Left ventricle myocardium superior (tissue), 1 donor: ENCODE measurements at regions not wholly inside any gene's neighbourhood (a gene's known extent, or its start where the extent isn't known, plus 50 kb on each side); places are given as distances from the start of the nearest gene placed in this dataset.

Source experiments
- ATAC-seq: fragments of 200-7000 bp; cut with Tn5 transposase; one replicate; pipeline ENCODE4 v1.9.1; 2020; ENCODE audit warnings: mild to moderate bottlenecking, moderate library complexity
- DNase-seq: peaks from one replicate; pipeline ENCODE4 v3.0.0-alpha.2; 2020
- intact Hi-C: fragments of 100-400 bp; cut with micrococcal nuclease; formaldehyde crosslinking; loops from one replicate; pipeline ENCODE4 v1.11.0; 2022
- donor health status: DM: no; HTN: yes; CAD: no; lungs with severe emphysema.

DNA sequence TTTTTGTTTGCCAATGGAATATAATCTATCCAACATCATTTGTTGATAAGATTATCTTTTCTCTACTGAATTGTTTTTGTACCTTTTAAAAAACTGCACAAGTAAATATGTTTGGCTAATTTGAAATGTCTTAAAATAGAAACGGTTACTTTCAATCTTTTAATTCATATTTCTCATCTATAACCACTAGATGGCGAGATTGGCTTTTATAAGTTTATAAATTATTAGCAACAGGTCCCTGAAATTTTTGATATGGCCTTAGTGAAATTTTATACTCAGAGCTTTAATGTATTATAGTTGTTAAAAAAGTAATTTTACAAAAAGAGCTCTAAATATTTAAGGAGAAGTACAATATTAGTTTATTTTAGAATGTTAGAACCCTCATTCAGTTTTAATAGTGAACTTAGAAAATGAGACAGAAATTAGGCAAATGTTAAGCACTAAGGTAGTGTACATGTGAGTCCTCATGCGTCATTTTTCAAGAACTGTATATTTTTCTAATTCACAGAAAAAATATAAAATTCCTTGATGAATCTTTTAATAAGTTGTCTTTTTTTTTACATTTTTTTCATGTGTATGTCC is 592.5 kb downstream of the ARL4A start:
- intact Hi-C loops: loop anchor here (5.0 to 10.0 kb wide), 2 partner anchors 465 to 1412 kb away; no protein-coding TSS in a partner anchor
- DNase-seq (no peak), ATAC-seq (no peak)

- ATAC-seq: no peak
- DNase-seq: no peak
- intact Hi-C loops: loop anchor here (5.0 to 10.0 kb wide), 2 partner anchors 462 to 1410 kb away; no protein-coding TSS in a partner anchor
Measured at GRCh38 chr7:13282377-13282980, 595.0 kb downstream of the ARL4A start.

GRCh38 chr7:13286916-13287315 is 599.5 kb downstream of the ARL4A start:
- intact Hi-C loops: loop anchor here (10.0 kb wide), 1 partner anchor 458 kb away; no protein-coding TSS in a partner anchor
- ATAC-seq: no peak
- DNase-seq: no peak

DNA sequence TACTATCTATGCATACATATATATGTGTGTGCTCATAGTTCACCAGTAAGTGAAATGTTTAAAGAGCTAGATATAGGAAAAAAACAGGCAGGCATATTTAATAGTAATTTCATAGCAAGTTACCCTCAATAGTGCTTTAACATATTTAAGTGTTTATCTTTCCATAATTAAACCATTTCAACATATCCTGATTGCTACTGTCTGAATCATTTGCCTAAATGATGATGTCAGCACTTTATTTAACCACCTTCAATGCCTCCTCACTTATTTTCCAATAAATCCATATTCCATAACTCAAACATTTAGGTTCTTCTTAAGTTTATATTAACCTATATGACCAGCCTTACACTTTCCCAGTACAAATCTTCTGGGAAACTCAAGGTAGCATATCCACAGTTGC is 601.1 kb downstream of the ARL4A start:
- DNase-seq (no peak), ATAC-seq (no peak)
- intact Hi-C loops: loop anchor here (10.0 kb wide), 1 partner anchor 456 kb away; no protein-coding TSS in a partner anchor

GRCh38 chr7:13290975-13291374 is 603.5 kb downstream of the ARL4A start:
- DNase-seq (no peak), ATAC-seq (no peak)
- intact Hi-C loops: no loop called here

DNA sequence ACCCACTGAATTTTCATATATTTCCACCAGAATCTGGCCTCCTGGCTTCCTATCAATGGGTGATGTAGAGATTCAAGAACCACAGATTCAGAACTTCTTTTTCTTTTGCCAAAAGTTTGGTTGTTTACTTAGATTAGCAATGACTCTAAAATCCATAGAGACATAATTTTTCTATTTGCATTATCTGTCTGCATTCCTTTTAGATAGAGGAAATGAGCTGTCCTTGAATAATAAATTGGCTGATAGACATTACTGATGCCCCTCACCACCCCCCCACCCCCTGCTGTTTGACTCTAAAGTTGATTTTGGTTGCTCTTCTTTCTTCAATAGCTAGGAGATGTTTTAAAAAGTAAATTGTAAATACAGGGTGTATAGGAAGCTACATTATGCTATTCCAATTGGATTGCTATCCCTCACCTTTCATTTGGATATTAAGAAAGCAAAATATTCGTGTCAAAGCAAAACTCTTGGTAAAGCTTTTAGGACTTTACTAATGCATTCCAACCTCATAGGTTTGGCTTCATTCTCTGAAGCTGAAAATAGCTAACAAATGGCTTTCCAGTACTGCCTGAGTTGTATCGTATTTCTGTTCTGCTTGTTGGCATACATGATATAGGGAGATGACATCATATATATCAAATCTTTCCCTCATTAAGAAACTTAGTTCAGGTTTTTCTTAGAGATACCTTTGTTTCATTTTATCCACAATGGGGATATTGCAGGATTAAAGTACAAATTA is 606.0 kb downstream of the ARL4A start:
- intact Hi-C loops: no loop called here
- ATAC-seq (no peak), DNase-seq (no peak)

GRCh38 chr7:13307040-13307439 is 619.6 kb downstream of the ARL4A start:
- intact Hi-C loops: no loop called here
- DNase-seq (no peak), ATAC-seq (no peak)

GRCh38 chr7:13308423-13308822 is 621.0 kb downstream of the ARL4A start:
- intact Hi-C loops: no loop called here
- DNase-seq: no peak
- ATAC-seq: no peak

DNA sequence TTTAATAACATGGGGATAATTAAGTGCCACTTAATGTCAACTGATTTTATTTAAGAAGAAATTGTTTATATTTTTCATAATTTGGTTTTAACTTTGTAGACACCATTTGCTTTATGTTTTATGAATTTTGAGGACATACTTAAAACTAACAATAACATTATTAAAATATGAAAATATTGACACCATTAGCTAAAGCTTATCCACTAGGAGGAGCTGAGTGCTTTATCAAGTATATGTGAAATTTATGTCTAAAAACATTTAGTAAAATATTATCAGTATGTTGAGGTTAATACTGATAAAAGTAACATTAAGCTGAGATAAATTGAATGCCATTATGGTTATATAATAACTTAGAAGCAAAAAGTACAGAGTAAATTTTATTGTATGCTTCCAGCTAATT is 622.1 kb downstream of the ARL4A start:
- DNase-seq (no peak), ATAC-seq (no peak)
- intact Hi-C loops: no loop called here

DNA sequence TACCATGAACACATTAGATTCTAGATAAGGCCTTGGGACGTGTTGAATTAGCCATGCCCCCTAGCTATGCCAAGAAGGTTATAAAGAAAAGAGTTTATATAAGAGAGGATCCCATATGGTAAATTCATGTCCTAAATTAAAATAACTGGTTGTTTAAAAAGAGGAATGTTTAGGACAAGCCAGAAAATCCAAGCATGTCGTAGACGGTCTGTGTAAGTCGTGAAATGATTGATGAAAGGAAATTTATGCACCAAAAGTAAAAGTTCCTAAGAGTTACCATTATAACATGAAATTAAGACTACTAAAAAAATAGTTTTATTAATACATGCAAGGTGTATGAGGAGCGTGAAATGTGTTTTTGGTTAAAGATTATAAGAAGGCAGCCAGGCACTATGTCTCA is 624.9 kb downstream of the ARL4A start:
- no peak for DNase-seq
- intact Hi-C loops: no loop called here
- no peak for ATAC-seq

DNA sequence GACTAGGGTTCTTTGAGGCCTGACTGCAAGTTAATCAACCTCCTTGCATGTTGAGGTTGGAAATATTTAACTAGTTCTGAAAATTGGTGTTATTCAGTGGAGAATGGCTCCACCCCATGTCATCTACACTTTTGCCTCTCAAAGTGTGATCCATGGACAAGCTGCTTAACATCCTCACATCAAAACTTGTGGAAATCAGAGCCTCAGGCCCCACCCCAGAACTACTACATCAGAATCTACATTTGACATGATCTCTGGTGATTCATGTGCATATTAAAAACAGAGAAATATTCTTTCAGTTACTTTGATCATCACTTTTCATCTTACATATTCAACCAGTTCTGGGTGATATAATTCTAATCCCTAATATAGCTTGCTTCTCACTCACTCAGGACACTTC is 632.9 kb downstream of the ARL4A start:
- DNase-seq: no peak
- intact Hi-C loops: no loop called here
- ATAC-seq: no peak

DNA sequence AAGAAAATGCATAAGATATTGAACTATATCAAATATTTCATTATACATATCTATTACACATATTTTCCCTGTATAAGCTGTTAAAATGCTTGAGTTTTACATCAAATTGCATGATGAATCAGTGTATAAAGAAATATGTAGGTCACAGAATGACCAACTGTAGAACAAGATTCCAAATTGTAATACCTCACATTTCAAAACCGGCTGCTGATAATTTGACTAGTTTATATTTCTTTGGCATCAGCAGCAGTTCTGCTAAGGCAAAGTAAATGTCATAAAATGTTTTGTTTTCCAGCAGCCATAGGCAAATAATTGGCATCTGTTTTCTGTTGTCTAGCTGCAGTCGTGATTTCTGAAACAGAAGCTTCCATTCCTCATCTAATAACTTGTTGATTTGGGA is 633.9 kb downstream of the ARL4A start:
- intact Hi-C loops: no loop called here

DNA sequence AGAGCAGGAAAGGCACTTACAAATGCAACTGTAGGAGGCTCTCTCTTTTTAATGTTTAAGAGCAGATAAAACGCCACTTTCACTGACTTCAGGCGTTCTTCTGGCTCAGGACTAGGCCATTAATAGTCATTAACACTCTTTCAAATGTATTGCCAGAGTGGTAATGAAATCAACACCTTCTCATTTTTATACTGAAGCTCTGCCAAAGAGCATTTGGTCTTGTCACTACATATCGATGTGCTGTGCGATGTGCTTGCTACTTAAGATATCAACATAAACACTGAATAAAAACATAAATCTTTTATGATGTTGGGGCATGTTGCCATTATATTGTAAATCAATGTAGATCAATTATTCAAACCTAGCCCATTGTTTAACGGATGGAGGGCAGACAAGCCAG is 634.7 kb downstream of the ARL4A start:
- intact Hi-C loops: no loop called here
- ATAC-seq: no peak
- DNase-seq: no peak

More for the DNA sequence above, 633.9 kb downstream of the ARL4A start:
- no peak for ATAC-seq
- DNase-seq: no peak

- DNase-seq (no peak), ATAC-seq (no peak)
- intact Hi-C loops: no loop called here
Measured at GRCh38 chr7:13327669-13328068, 640.2 kb downstream of the ARL4A start.

GRCh38 chr7:13333371-13333770 is 645.9 kb downstream of the ARL4A start:
- DNase-seq (no peak), ATAC-seq (no peak)
- intact Hi-C loops: no loop called here

DNA sequence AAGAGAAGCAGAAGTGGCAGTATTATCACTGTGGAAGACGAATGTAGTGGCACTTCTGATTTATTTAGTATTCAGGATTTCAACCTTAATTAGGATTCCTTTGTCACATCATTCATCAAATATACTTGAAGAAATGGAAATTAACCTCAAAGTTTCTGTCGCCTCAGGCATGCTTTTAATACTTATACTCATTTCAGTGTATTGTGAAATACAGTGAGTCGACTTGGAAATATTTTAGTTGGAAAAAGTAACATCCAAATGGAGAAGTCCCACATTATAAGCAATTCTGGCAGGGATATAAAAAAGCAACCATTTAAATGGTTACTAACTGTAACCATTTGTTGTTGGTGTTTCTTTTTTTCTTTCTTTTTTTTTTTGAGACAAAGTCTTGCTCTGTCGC is 648.8 kb downstream of the ARL4A start:
- ATAC-seq (no peak), DNase-seq (no peak)

GRCh38 chr7:13352677-13353076 is 636.8 kb downstream of the ETV1 start:
- DNase-seq (no peak), ATAC-seq (no peak)
- intact Hi-C loops: no loop called here

More for the DNA sequence above, 648.8 kb downstream of the ARL4A start:
- intact Hi-C loops: no loop called here

DNA sequence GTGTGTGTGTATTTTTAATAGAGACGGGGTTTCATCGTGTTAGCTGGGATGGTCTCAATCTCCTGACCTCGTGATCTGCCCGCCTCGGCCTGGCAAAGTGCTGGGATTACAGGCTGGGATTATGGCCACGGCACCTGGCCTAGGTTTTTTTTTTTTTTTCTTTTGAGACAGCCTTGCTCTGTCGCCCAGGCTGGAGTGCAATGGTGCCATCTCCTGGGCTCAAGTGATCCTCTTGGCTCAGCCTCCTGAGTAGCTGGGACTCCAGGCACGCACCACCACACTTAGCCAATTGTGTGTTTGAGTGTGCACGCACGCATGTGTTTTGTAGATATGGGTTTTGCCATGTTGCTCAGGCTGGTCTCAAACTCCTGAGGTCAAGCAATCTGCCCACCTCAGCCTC is 629.8 kb downstream of the ETV1 start:
- intact Hi-C loops: no loop called here
- no peak for ATAC-seq
- no peak for DNase-seq

DNA sequence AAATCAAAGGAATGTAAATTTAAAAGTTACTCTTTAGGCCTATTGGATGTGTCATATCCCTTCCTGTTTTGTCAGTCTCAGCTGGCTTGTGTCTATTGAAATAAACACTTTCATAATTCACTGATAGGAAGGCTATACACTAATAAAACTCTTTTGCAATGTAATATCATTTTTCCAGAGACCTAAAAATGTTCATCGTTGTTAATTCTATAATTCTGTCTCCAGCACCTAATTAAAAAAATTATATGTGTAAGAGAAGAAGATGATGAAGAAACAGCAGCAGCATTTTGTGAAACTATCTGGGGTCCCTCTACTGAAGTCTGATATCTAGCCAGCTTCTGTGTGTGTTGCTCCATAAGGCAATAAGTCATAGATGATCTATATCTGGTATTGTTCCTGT is 602.7 kb downstream of the ETV1 start:
- intact Hi-C loops: no loop called here
- no peak for ATAC-seq
- no peak for DNase-seq

- ATAC-seq (no peak), DNase-seq (no peak)
- intact Hi-C loops: no loop called here
Measured at GRCh38 chr7:13407911-13408310, 581.6 kb downstream of the ETV1 start.

- DNase-seq: no peak
- no peak for ATAC-seq
- intact Hi-C loops: no loop called here
Measured at GRCh38 chr7:13411151-13411550, 578.3 kb downstream of the ETV1 start.
